GM12873 (cell line): ENCODE measurements at regions not wholly inside any gene's neighbourhood (a gene's known extent, or its start where the extent isn't known, plus 50 kb on each side); places are given as distances from the start of the nearest gene placed in this dataset.

ENCODE experiments used
- CTCF ChIP-seq: IDR thresholded peaks from 2 replicates; pipeline ENCODE4 v1.5.1; 2012; ENCODE audit warnings: low read depth, mild to moderate bottlenecking, moderate library complexity, low read length, control low read depth; ENCODE audit not compliant: insufficient read depth; ENCODE audit errors: missing control alignments

GRCh38 chr10:106493751-106494150 is 670.8 kb downstream of the SORCS1 start:
- TF ChIP-seq CTCF: no peak

- TF ChIP-seq CTCF: no peak
Observed at GRCh38 chr10:106493226-106493625, 671.3 kb downstream of the SORCS1 start.

- no peak for TF ChIP-seq CTCF
Observed at GRCh38 chr10:106487726-106488125, 676.8 kb downstream of the SORCS1 start.

GRCh38 chr10:106481598-106482275 is 682.8 kb downstream of the SORCS1 start:
- TF ChIP-seq CTCF: no peak

GRCh38 chr10:106479636-106480035 is 684.9 kb downstream of the SORCS1 start:
- TF ChIP-seq CTCF: no peak

- no peak for TF ChIP-seq CTCF
Observed at GRCh38 chr10:106474876-106475275, 689.6 kb downstream of the SORCS1 start.

- TF ChIP-seq CTCF: no peak
Observed at GRCh38 chr10:106473129-106473685, 691.3 kb downstream of the SORCS1 start.
